IPS-NIHi7 (cell line): ENCODE measurements at regions not wholly inside any gene's neighbourhood (a gene's known extent, or its start where the extent isn't known, plus 50 kb on each side); places are given as distances from the start of the nearest gene placed in this dataset.

Source experiments
- DNase-seq: peaks from one replicate; pipeline ENCODE4 v3.0.0; 2012; ENCODE audit warnings: mixed read lengths; ENCODE audit errors: extremely low spot score

- DNase-seq: no peak
These were observed 529.2 kb downstream of the EPHA4 start for GRCh38 chr2:221042926-221043325.

- no peak for DNase-seq
These were observed 527.3 kb downstream of the EPHA4 start for GRCh38 chr2:221044781-221045180.

GRCh38 chr2:221050020-221050795, 521.9 kb downstream of the EPHA4 start:
- no peak for DNase-seq

GRCh38 chr2:221051162-221051561, 520.9 kb downstream of the EPHA4 start:
- no peak for DNase-seq

- no peak for DNase-seq
These were observed 511.7 kb downstream of the EPHA4 start for GRCh38 chr2:221060376-221060775.

- DNase-seq: no peak
These were observed 508.5 kb downstream of the EPHA4 start for GRCh38 chr2:221063568-221063967.

GRCh38 chr2:221064058-221064854, 507.8 kb downstream of the EPHA4 start:
- no peak for DNase-seq

GRCh38 chr2:221064880-221065279, 507.2 kb downstream of the EPHA4 start:
- no peak for DNase-seq

- no peak for DNase-seq
These were observed 504.0 kb downstream of the EPHA4 start for GRCh38 chr2:221068123-221068522.

- no peak for DNase-seq
These were observed 502.0 kb downstream of the EPHA4 start for GRCh38 chr2:221070106-221070505.

- no peak for DNase-seq
These were observed 498.6 kb downstream of the EPHA4 start for GRCh38 chr2:221073326-221074049.

- no peak for DNase-seq
These were observed 497.9 kb downstream of the EPHA4 start for GRCh38 chr2:221074238-221074637.

- DNase-seq: no peak
These were observed 496.9 kb downstream of the EPHA4 start for GRCh38 chr2:221075203-221075602.

- DNase-seq: no peak
These were observed 494.9 kb downstream of the EPHA4 start for GRCh38 chr2:221077251-221077650.

- DNase-seq: no peak
These were observed 494.3 kb downstream of the EPHA4 start for GRCh38 chr2:221077799-221078198.

- no peak for DNase-seq
These were observed 486.7 kb downstream of the EPHA4 start for GRCh38 chr2:221085341-221085900.

GRCh38 chr2:221085936-221086335, 486.2 kb downstream of the EPHA4 start:
- DNase-seq: no peak

GRCh38 chr2:221087779-221088178, 484.3 kb downstream of the EPHA4 start:
- no peak for DNase-seq

GRCh38 chr2:221088506-221088905, 483.6 kb downstream of the EPHA4 start:
- DNase-seq: no peak

- DNase-seq: no peak
These were observed 476.7 kb downstream of the EPHA4 start for GRCh38 chr2:221095356-221095755.

- no peak for DNase-seq
These were observed 475.2 kb downstream of the EPHA4 start for GRCh38 chr2:221096706-221097567.
